Coronary artery (tissue), 2 donors: ENCODE measurements at regions not wholly inside any gene's neighbourhood (a gene's known extent, or its start where the extent isn't known, plus 50 kb on each side); places are given as distances from the start of the nearest gene placed in this dataset.
A peak's percentile ranks its signal among the peaks of the same experiment; 100 is the strongest.

Source experiments
- DNase-seq: peaks from one replicate; pipeline ENCODE4 v3.0.0-alpha.2; 2017; ENCODE audit warnings: low spot score
- H3K27ac ChIP-seq, 2 donors: fragments of 200-600 bp; sonication (generic); one replicate each; pipeline ENCODE4 v1.5.1; 2016 to 2019
- H3K4me3 ChIP-seq: fragments of 200-600 bp; sonication (generic); 2 replicates; pipeline ENCODE4 v1.5.1; 2016; ENCODE audit warnings: mild to moderate bottlenecking, moderate library complexity
- TF ChIP-seq, protein P1 (sequence below): fragments of 200-600 bp; sonication (generic); IDR thresholded peaks from one replicate; pipeline ENCODE4 v1.5.1; 2019; ENCODE audit warnings: antibody characterized with exemption

DNA sequence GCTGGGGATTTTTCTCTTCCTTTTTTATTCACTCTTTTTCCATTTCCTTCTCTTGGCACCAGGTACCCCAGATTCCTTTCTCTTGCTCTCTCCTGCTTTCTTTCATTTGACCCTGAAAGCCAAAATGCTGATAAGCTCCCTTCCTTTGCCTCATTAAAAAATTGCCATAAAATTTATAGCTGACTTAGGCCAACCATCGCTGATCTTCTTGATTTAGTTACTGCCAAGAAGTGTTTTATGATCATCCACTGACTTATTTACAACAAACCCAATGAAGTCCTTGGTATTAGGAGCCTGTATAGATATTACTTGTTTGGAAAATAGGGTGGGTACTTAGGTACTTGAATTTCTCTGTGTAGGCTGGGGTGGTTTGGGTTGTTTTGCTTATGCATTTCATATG, 173.2 kb upstream of the PHYHIPL start:
- no peak for DNase-seq
- TF ChIP-seq, protein P1, sequence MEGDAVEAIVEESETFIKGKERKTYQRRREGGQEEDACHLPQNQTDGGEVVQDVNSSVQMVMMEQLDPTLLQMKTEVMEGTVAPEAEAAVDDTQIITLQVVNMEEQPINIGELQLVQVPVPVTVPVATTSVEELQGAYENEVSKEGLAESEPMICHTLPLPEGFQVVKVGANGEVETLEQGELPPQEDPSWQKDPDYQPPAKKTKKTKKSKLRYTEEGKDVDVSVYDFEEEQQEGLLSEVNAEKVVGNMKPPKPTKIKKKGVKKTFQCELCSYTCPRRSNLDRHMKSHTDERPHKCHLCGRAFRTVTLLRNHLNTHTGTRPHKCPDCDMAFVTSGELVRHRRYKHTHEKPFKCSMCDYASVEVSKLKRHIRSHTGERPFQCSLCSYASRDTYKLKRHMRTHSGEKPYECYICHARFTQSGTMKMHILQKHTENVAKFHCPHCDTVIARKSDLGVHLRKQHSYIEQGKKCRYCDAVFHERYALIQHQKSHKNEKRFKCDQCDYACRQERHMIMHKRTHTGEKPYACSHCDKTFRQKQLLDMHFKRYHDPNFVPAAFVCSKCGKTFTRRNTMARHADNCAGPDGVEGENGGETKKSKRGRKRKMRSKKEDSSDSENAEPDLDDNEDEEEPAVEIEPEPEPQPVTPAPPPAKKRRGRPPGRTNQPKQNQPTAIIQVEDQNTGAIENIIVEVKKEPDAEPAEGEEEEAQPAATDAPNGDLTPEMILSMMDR = no peak
- H3K27ac ChIP-seq = peak overlapping the region; percentile 62 to 71
- no peak overlapping the region for H3K4me3 ChIP-seq

DNA sequence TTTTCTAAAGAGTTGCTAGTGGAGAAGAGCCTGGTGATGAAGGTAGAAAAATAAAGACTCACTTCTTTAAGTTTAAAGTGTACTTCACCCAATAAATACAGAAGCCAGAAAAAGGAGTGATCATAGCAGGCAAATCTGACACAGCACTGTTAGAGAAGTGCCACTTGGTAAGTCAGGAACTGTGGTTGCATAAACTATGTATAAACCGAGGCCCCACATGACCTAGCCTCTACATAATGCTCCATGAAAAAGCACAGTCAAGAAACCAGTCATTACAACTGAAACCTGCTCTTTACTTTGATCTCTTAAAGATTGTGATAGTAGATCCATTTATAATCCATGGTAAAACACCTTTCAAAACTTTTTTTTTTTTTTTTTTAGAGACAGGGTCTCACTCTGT, 172.1 kb upstream of the PHYHIPL start:
- DNase-seq = no peak
- Histone ChIP-seq H3K4me3 (no peak overlapping the region), H3K27ac (peak overlapping the region in 1 of 2 donors; percentile 27)
- TF ChIP-seq, protein P1 = no peak

DNA sequence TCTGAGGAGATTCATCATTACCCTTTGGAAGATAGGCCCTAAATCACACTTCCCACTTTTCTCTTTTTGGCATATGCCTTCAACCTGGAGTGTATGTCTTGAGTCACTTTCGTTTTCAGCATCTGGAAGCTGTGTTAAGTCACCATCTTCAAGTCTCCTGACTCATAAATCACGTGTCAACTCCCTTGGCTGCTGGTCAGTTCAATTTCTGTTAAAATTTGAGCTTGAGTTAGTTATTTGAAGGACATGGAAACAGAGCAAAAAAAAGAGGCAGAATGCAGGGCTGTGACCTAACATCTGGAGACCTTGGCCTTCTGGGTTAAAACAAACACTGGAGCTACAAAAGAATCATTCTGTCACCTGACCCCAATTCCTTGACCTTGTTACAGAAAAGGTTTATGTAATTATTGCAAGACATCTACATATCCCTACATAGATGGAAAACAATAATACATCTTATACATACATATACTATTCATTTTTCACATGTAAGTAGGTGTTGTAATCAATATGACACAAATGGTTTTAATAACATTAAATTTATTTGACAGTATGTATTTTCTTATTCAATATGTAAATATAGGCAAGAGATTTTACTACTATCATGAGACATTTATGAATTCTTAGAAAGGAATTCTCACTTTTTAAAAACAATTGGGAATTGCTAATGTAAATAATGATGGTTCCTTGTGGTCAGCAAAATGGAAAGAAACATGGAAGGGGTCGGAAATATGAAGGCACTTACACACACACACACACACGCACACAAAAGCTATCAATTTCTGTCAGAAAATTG, 169.7 kb upstream of the PHYHIPL start:
- H3K4me3 ChIP-seq = no peak overlapping the region
- no peak for DNase-seq
- H3K27ac ChIP-seq = peak overlapping the region; percentile 41 to 59
- TF ChIP-seq, protein P1 = no peak

DNA sequence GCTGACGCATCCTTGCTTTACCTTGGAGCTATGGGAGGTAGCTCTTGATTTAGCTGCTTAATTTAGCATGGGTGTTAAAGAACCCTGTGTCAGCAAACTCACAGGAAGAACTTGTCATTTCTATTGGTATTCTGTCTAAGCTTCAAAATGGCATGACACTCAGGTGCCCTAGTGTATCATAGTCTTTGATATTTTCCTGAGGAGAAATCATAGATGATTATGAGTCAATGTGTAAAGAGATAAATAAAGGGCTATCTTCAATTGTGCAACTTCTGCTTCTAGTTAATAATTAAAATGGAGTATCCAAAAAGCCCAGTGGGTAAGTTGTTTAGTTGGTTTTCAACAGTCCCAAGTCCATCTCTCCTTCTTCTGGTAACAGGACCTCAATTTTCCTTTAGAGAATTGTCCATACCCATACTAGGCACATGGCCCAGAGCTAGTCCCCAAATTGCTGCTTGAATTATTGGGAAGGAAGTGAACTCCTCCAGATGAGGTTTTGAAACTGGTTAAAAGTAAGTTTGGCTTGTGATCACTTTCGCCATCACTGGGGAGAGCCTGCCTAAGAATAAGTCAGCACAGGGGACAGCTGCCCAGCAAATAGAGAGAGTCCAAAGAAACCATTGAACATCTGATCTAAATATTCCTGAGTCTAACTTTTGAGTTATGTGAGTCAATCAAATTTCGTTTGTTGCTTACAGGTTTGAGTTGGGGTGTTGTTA, 169.0 kb upstream of the PHYHIPL start:
- TF ChIP-seq, protein P1 = no peak
- Histone ChIP-seq H3K4me3 (no peak overlapping the region), H3K27ac (no peak overlapping the region)
- no peak for DNase-seq

DNA sequence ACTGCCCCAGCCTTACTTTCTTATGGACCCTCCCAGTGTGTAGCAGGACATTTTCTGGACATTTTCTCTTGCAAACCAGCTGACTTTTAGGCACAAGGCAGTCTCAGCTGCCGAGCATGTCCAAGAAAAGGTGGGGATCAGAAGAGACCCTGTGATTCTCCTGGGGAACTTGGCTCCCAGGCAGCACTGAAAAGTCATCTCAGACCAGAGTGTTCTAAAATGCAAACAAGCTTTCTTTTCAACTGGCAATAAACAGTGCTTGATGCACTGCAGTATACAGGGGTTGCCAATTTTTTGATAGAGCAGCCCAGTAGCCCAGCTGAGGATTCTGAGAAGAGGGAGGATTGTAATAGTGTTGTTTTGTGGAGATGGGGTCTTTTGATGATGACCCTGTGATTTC, 168.0 kb upstream of the PHYHIPL start:
- H3K4me3 ChIP-seq = no peak overlapping the region
- TF ChIP-seq, protein P1 = no peak
- H3K27ac ChIP-seq = no peak overlapping the region
- no peak for DNase-seq

DNA sequence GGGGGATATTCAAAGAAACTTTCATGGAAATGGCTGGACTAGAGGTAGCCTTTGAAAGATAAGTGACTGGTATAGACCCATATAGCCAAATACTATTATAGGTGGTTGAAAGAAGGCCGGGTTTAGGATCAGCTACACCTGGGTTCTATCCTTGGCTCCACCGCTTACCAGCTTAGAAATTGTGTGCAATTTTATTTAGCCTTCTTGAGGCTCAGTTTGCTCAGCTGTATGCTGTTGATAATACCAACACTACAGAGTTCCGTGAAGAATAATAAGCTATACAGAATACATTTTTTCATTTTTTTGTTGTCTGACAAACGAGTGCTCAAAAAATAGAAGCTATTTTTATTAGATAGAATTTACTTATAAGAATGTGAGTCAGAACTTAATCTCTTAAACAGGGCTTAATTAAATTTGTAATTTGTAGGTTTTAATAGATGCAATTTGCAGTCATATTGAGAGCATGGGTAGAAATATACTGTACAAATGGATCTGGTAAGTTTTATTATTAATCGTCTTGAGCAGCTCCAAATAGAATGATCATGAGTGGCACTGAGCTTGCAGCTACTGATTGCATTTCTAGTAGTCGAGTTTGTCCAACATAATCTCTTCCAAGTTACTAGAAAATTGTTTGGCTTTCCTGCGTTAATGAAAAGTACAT, 164.3 kb upstream of the PHYHIPL start:
- H3K4me3 ChIP-seq = no peak overlapping the region
- TF ChIP-seq, protein P1 = no peak
- DNase-seq = no peak
- no peak overlapping the region for H3K27ac ChIP-seq
